HG03565 (cell line): ENCODE measurements at regions not wholly inside any gene's neighbourhood (a gene's known extent, or its start where the extent isn't known, plus 50 kb on each side); places are given as distances from the start of the nearest gene placed in this dataset.

Source experiments
- ATAC-seq: cut with Tn5 transposase; IDR thresholded peaks from one replicate; pipeline ENCODE4 v1.9.1; 2021; ENCODE audit warnings: mild to moderate bottlenecking, moderate library complexity; ENCODE audit not compliant: unreplicated experiment

- no peak for ATAC-seq
Observed at GRCh38 chr3:43892526-43892925, 201.8 kb downstream of the ABHD5 start.

- ATAC-seq, result no peak
Observed at GRCh38 chr3:43893727-43894126, 203.0 kb downstream of the ABHD5 start.

GRCh38 chr3:43894176-43895049, 203.7 kb downstream of the ABHD5 start:
- no peak for ATAC-seq

GRCh38 chr3:43895573-43895972, 204.8 kb downstream of the ABHD5 start:
- no peak for ATAC-seq

GRCh38 chr3:43902415-43902814, 211.7 kb downstream of the ABHD5 start:
- ATAC-seq, result no peak

GRCh38 chr3:43905157-43905556, 214.4 kb downstream of the ABHD5 start:
- no peak for ATAC-seq

- ATAC-seq, result no peak
Observed at GRCh38 chr3:43906849-43907507, 216.2 kb downstream of the ABHD5 start.

- peak; percentile 94 for ATAC-seq
Observed at GRCh38 chr3:43907508-43907858, 216.7 kb downstream of the ABHD5 start.

GRCh38 chr3:43908456-43908855, 217.7 kb downstream of the ABHD5 start:
- ATAC-seq, result no peak

- ATAC-seq, result no peak
Observed at GRCh38 chr3:43909149-43909548, 218.4 kb downstream of the ABHD5 start.

- no peak for ATAC-seq
Observed at GRCh38 chr3:43910750-43911149, 220.0 kb downstream of the ABHD5 start.

- ATAC-seq, result no peak
Observed at GRCh38 chr3:43913036-43913948, 222.6 kb downstream of the ABHD5 start.

- no peak for ATAC-seq
Observed at GRCh38 chr3:43914269-43914668, 223.5 kb downstream of the ABHD5 start.

GRCh38 chr3:43915546-43915945, 224.8 kb downstream of the ABHD5 start:
- no peak for ATAC-seq

GRCh38 chr3:43917361-43917760, 226.6 kb downstream of the ABHD5 start:
- no peak for ATAC-seq

GRCh38 chr3:43919029-43919428, 228.3 kb downstream of the ABHD5 start:
- no peak for ATAC-seq

GRCh38 chr3:43921056-43921648, 230.4 kb downstream of the ABHD5 start:
- no peak for ATAC-seq

GRCh38 chr3:43922374-43922773, 231.6 kb downstream of the ABHD5 start:
- ATAC-seq, result no peak

- ATAC-seq, result no peak
Observed at GRCh38 chr3:43923104-43923882, 232.6 kb downstream of the ABHD5 start.

GRCh38 chr3:43926055-43926454, 235.3 kb downstream of the ABHD5 start:
- ATAC-seq, result no peak
